ENCODE measurements at regions not wholly inside any gene's neighbourhood (a gene's known extent, or its start where the extent isn't known, plus 50 kb on each side); places are given as distances from the start of the nearest gene placed in this dataset.

DNA sequence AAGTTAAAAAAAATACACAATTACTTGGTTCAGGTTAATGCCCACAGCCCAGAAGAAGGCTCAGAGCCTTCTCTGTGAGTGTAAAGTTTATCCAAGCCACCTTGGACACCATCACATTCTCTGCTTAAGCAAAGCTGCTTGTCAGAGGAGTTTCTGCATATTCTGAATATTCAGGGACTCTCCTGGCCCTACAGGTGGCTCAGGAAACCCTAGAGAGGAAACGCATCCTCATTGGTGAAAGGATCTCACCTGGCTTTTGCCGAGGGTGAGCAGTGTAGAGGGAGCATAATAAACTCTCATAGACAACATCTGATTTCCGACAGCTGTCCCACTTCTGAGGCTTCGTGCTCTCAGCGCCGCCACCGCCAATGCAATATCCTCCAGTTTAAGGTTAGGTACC lies 239.9 kb upstream of the TSHZ3 start:
- Histone ChIP-seq H3K23ac (ENCODE audit: low read depth, low read length) (no peak overlapping the region), H3K4me3 (ENCODE audit: insufficient read depth, low read depth, low read length) (no peak overlapping the region), H3K4me1 (ENCODE audit: control insufficient read depth, insufficient read depth, low read length) (no peaks in the 10 kb centered on the region), H3K18ac (ENCODE audit: low read depth, low read length) (no peak overlapping the region), H2AK9ac (replicated peaks; ENCODE audit: low read depth, low read length, poor library complexity) (no peak overlapping the region), H4K5ac (ENCODE audit: low read depth, low read length) (no peak overlapping the region), H3K9me1 (ENCODE audit: insufficient read depth, low read length) (no peaks in the 10 kb centered on the region), H2BK15ac (ENCODE audit: low read depth, low read length) (no peak overlapping the region), H4K91ac (ENCODE audit: insufficient read depth, low read depth, low read length) (no peak overlapping the region), H4K8ac (ENCODE audit: low read depth in 2 of 2, low read length in 2 of 2) (no peak overlapping the region), H2BK120ac (ENCODE audit: low read depth, low read length) (no peak overlapping the region), H2BK20ac (ENCODE audit: low read depth, low read length) (no peak overlapping the region), H2BK5ac (ENCODE audit: low read depth, low read length, poor library complexity, severe bottlenecking) (no peak overlapping the region), H3K9me3 (ENCODE audit: control insufficient read depth, insufficient read depth, low read length) (no peaks in the 10 kb centered on the region; the same call in 1 of the 2 replicates), H3K4me2 (ENCODE audit: low read depth, low read length) (no peak overlapping the region), H2AFZ (replicated peaks; ENCODE audit: low read length, poor library complexity) (no peak overlapping the region), H3K27me3 (ENCODE audit: control insufficient read depth, insufficient read depth, low read length) (peaks cover 3% of the 10 kb centered on the region; the same call in 1 of the 2 replicates), H2AK5ac (ENCODE audit: low read depth, low read length) (no peak overlapping the region), H3K79me1 (ENCODE audit: low read depth in 1 of 2, low read length in 2 of 2) (no peaks in the 10 kb centered on the region), H3K27ac (ENCODE audit: insufficient read depth, low read length) (no peak overlapping the region), H3K4ac (ENCODE audit: low read depth, low read length) (no peak overlapping the region), H3K36me3 (ENCODE audit: control insufficient read depth, insufficient read depth, low read length) (no peaks in the 10 kb centered on the region), H4K20me1 (ENCODE audit: insufficient read depth, low read length) (no peaks in the 10 kb centered on the region), H3K9ac (ENCODE audit: low read depth, low read length) (no peak overlapping the region), H3K56ac (ENCODE audit: extremely low read depth, insufficient read depth, low read length) (no peak overlapping the region), H3K14ac (replicated peaks; ENCODE audit: low read depth, low read length) (no peak overlapping the region)
- ATAC-seq (ENCODE audit: low read depth): no peak
- intact Hi-C loops (cut with micrococcal nuclease): no loop called here
- dilution Hi-C loops (cut with HindIII; ENCODE audit: low sequenced_read_pairs, unreplicated experiment): no loop called here
- ChIA-PET POLR2A (ENCODE audit: unreplicated experiment) (no interaction called here), CTCF (no interaction called here)
- no CpG with 5 or more reads among the region's 7 CpGs for WGBS, 2 experiments (ENCODE audit: extremely low coverage in 2 of 2, insufficient read length in 1 of 2)
- no peak for TF ChIP-seq MXI1 (IDR thresholded peaks at IDR 0.05; ENCODE audit: borderline replicate concordance, low read depth, low read length)
- no peak for DNase-seq
- BruUV-seq (replicated peaks): no TSS peak
- in situ Hi-C loops (cut with MboI; ENCODE audit: low sequenced_read_pairs): no loop called here

Measured in IMR-90 (cell line).